ENCODE measurements at regions not wholly inside any gene's neighbourhood (a gene's known extent, or its start where the extent isn't known, plus 50 kb on each side); places are given as distances from the start of the nearest gene placed in this dataset.

GRCh38 chr10:113425008-113425407 lies 127.8 kb upstream of the HABP2 start:
- DNase-seq: no peak
- no peaks in the 10 kb centered on the region for H3K36me3 Mint-ChIP-seq (ENCODE audit: insufficient read depth)
- no peak for ATAC-seq
- H3K4me1 Mint-ChIP-seq (ENCODE audit: low read depth): no peaks in the 10 kb centered on the region
- no peak overlapping the region for H3K4me3 Mint-ChIP-seq
- no peaks in the 10 kb centered on the region for H3K27me3 Mint-ChIP-seq (ENCODE audit: low read depth)
- H3K9me3 Mint-ChIP-seq: peaks cover 3% of the 10 kb centered on the region

- no peak for DNase-seq
- ATAC-seq: no peak
- H3K36me3 Mint-ChIP-seq (ENCODE audit: insufficient read depth): no peaks in the 10 kb centered on the region
- no peaks in the 10 kb centered on the region for H3K27me3 Mint-ChIP-seq (ENCODE audit: low read depth)
- no peaks in the 10 kb centered on the region for H3K9me3 Mint-ChIP-seq
- no peaks in the 10 kb centered on the region for H3K4me1 Mint-ChIP-seq (ENCODE audit: low read depth)
- no peak overlapping the region for H3K4me3 Mint-ChIP-seq
These were observed 127.3 kb upstream of the HABP2 start for GRCh38 chr10:113425541-113425951.

DNA sequence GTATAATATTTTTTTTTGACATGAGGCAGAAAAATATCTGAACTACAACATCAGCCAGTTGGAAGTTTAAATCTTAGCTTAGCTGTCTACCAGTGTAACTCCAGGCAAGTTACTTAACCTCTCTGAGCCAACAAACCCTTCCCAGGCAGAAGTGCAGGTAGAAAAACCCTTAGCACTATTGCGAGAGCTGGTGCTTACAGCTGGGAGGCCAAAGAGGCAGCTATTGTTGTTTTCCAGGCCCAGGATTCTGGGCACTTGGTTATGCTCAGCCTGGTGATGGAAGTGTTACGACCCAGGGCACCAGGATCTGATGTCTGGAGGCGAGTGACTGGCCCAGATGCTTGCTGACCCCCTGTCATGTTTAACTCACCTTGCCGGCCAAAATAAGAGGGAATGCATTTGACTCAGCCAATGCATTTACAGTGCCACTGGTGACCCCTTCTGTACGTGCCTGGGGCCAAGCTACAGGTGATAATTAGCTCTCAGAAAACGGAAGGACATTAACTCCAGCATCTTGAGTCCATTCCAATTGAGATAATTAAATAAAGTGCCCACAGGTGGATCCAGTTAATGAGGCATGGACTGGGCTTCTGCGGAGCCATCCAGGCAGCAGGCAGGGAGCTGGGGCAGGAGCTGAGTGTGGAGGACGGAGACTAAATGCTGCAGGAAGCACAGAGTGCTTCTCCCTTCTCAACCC lies 126.5 kb upstream of the HABP2 start:
- no peak for DNase-seq
- no peaks in the 10 kb centered on the region for H3K9me3 Mint-ChIP-seq

DNA sequence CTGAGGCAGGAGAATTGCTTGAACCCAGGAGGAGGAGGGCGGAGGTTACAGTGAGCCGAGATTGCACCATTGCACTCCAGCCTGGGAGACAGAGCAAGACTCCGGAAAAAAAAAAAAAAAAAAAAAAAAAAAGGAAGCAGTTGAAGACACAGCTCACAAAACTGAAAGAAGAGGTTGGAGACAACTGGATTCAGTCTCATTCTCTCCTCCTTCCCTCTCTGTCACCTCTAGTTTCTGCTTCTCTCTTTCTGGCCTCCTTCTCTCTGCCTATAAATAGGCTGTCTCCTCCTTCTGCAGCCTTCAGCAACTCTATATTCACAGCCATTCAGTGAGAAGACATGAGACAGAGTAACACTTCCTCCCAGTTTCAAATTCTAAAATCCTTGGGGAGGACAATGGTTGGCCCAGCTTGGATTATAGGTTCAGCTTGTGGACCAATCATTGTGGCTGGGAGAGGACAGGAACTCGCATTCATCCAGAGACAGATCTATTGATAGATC lies 125.6 kb upstream of the HABP2 start:
- no peaks in the 10 kb centered on the region for H3K27me3 Mint-ChIP-seq (ENCODE audit: low read depth)
- no peaks in the 10 kb centered on the region for H3K4me1 Mint-ChIP-seq (ENCODE audit: low read depth)
- H3K9me3 Mint-ChIP-seq: no peaks in the 10 kb centered on the region
- DNase-seq (no peak), ATAC-seq (no peak)
- no peak overlapping the region for H3K4me3 Mint-ChIP-seq
- H3K36me3 Mint-ChIP-seq (ENCODE audit: insufficient read depth): no peaks in the 10 kb centered on the region

More for the DNA sequence above, 126.5 kb upstream of the HABP2 start:
- Mint-ChIP-seq H3K4me1 (ENCODE audit: low read depth) (no peaks in the 10 kb centered on the region), H3K4me3 (no peak overlapping the region), H3K27me3 (ENCODE audit: low read depth) (no peaks in the 10 kb centered on the region), H3K36me3 (ENCODE audit: insufficient read depth) (no peaks in the 10 kb centered on the region)
- ATAC-seq: no peak

GRCh38 chr10:113427811-113428558 lies 124.9 kb upstream of the HABP2 start:
- H3K27me3 Mint-ChIP-seq (ENCODE audit: low read depth): no peaks in the 10 kb centered on the region
- no peak for DNase-seq
- no peak for ATAC-seq
- H3K4me1 Mint-ChIP-seq (ENCODE audit: low read depth): no peaks in the 10 kb centered on the region
- no peaks in the 10 kb centered on the region for H3K9me3 Mint-ChIP-seq
- no peak overlapping the region for H3K4me3 Mint-ChIP-seq
- H3K36me3 Mint-ChIP-seq (ENCODE audit: insufficient read depth): no peaks in the 10 kb centered on the region

- Mint-ChIP-seq H3K9me3 (no peaks in the 10 kb centered on the region), H3K27me3 (ENCODE audit: low read depth) (no peaks in the 10 kb centered on the region), H3K4me3 (no peak overlapping the region), H3K4me1 (ENCODE audit: low read depth) (no peaks in the 10 kb centered on the region), H3K36me3 (ENCODE audit: insufficient read depth) (no peaks in the 10 kb centered on the region)
- DNase-seq: no peak
- no peak for ATAC-seq
These were observed 122.0 kb upstream of the HABP2 start for GRCh38 chr10:113430634-113431397.

- no peaks in the 10 kb centered on the region for H3K9me3 Mint-ChIP-seq
- H3K27me3 Mint-ChIP-seq (ENCODE audit: low read depth): peaks cover 1% of the 10 kb centered on the region
- DNase-seq: no peak
- H3K4me3 Mint-ChIP-seq: no peak overlapping the region
- no peaks in the 10 kb centered on the region for H3K36me3 Mint-ChIP-seq (ENCODE audit: insufficient read depth)
- H3K4me1 Mint-ChIP-seq (ENCODE audit: low read depth): no peaks in the 10 kb centered on the region
- no peak for ATAC-seq
These were observed 121.3 kb upstream of the HABP2 start for GRCh38 chr10:113431398-113432160.

- Mint-ChIP-seq H3K27me3 (ENCODE audit: low read depth) (peaks cover 1% of the 10 kb centered on the region), H3K36me3 (ENCODE audit: insufficient read depth) (no peaks in the 10 kb centered on the region), H3K9me3 (no peaks in the 10 kb centered on the region), H3K4me3 (no peak overlapping the region), H3K4me1 (ENCODE audit: low read depth) (no peaks in the 10 kb centered on the region)
- DNase-seq: no peak
- ATAC-seq: no peak
These were observed 119.1 kb upstream of the HABP2 start for GRCh38 chr10:113433711-113434110.

- no peaks in the 10 kb centered on the region for H3K9me3 Mint-ChIP-seq
- no peak for ATAC-seq
- H3K4me3 Mint-ChIP-seq: no peak overlapping the region
These were observed 118.5 kb upstream of the HABP2 start for GRCh38 chr10:113434315-113434714.

GRCh38 chr10:113434950-113435349 lies 117.9 kb upstream of the HABP2 start:
- no peaks in the 10 kb centered on the region for H3K36me3 Mint-ChIP-seq (ENCODE audit: insufficient read depth)
- ATAC-seq (no peak), DNase-seq (no peak)
- H3K4me3 Mint-ChIP-seq: no peak overlapping the region
- no peaks in the 10 kb centered on the region for H3K9me3 Mint-ChIP-seq
- H3K27me3 Mint-ChIP-seq (ENCODE audit: low read depth): peaks cover 1% of the 10 kb centered on the region
- no peaks in the 10 kb centered on the region for H3K4me1 Mint-ChIP-seq (ENCODE audit: low read depth)

More at GRCh38 chr10:113434315-113434714, 118.5 kb upstream of the HABP2 start:
- DNase-seq: no peak
- Mint-ChIP-seq H3K36me3 (ENCODE audit: insufficient read depth) (no peaks in the 10 kb centered on the region), H3K4me1 (ENCODE audit: low read depth) (no peaks in the 10 kb centered on the region), H3K27me3 (ENCODE audit: low read depth) (peaks cover 1% of the 10 kb centered on the region)

DNA sequence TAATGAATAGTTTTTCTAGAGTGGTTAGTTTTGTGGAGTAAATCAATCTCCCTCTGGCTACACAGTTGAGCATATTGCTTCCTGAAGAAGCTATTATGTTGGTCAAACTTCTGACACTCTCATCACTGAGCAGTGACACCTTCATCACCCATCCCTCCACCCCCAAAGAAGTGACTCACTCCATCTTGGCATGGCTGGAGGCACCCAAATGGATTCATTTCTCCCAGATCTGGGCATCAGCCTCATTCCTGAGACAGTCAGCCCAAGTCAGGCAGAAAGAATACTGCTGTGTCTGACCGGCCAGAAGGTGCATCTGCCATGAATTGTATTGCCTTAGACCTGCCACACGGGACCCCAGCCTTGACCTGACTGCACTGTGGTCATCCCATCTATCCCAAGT lies 117.0 kb upstream of the HABP2 start:
- H3K9me3 Mint-ChIP-seq: no peaks in the 10 kb centered on the region
- H3K27me3 Mint-ChIP-seq (ENCODE audit: low read depth): peaks cover 1% of the 10 kb centered on the region
- no peaks in the 10 kb centered on the region for H3K36me3 Mint-ChIP-seq (ENCODE audit: insufficient read depth)
- ATAC-seq (no peak), DNase-seq (no peak)
- H3K4me1 Mint-ChIP-seq (ENCODE audit: low read depth): no peaks in the 10 kb centered on the region
- H3K4me3 Mint-ChIP-seq: no peak overlapping the region

DNA sequence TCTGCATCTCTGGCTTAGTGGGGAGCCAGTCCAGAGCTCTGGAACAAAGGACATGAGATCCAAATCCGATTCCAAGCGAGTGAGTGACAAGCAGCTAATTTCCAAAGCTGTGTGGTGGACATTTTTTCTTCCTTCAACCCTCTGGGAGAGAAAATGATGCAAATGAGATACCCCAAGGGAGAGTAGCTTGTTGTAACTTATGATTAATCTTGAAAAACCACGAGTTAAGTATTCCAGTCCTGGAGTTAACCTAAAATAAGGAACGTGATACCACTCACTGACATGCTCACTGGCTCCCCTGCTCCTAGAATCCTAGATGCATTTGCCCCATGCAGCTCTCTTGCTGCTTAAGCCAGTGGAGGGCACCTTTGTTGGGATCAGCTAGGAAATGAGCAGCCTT lies 116.0 kb upstream of the HABP2 start:
- Mint-ChIP-seq H3K9me3 (no peaks in the 10 kb centered on the region), H3K27me3 (ENCODE audit: low read depth) (peaks cover 1% of the 10 kb centered on the region), H3K4me3 (no peak overlapping the region), H3K4me1 (ENCODE audit: low read depth) (no peaks in the 10 kb centered on the region), H3K36me3 (ENCODE audit: insufficient read depth) (no peaks in the 10 kb centered on the region)
- DNase-seq: no peak
- no peak for ATAC-seq

GRCh38 chr10:113438652-113439051 lies 114.2 kb upstream of the HABP2 start:
- DNase-seq (no peak), ATAC-seq (no peak)
- H3K27me3 Mint-ChIP-seq (ENCODE audit: low read depth): peaks cover 1% of the 10 kb centered on the region
- H3K4me1 Mint-ChIP-seq (ENCODE audit: low read depth): no peaks in the 10 kb centered on the region
- H3K9me3 Mint-ChIP-seq: no peaks in the 10 kb centered on the region
- no peak overlapping the region for H3K4me3 Mint-ChIP-seq
- no peaks in the 10 kb centered on the region for H3K36me3 Mint-ChIP-seq (ENCODE audit: insufficient read depth)

DNA sequence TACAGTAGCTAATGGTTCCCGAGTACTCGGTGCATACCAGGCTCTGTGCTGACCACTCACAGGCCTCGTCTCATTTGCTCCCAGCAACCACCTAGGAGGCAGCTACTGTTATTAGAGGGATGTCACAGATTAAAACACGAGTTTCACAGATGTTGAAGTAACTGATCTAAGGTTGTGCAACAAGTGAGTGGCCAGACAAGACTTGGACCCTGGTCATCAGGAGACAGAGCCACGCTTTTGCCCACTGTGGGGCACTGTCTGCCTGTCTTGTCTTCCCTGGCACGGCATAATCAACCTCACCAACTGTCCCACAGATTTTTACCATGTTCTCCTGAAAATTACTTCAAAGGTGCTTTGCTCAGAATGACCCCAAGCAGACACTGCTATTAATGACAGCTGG lies 111.6 kb upstream of the HABP2 start:
- Mint-ChIP-seq H3K9me3 (no peaks in the 10 kb centered on the region), H3K4me3 (no peak overlapping the region), H3K36me3 (ENCODE audit: insufficient read depth) (no peaks in the 10 kb centered on the region), H3K4me1 (ENCODE audit: low read depth) (no peaks in the 10 kb centered on the region), H3K27me3 (ENCODE audit: low read depth) (peaks cover 1% of the 10 kb centered on the region)
- ATAC-seq: no peak
- no peak for DNase-seq

All from activated T-cell treated with anti-CD3 and anti-CD28 coated beads, Interleukin-2, amount 50 U/mL, for 4 hours (primary cell).